ENCODE measurements at regions not wholly inside any gene's neighbourhood (a gene's known extent, or its start where the extent isn't known, plus 50 kb on each side); places are given as distances from the start of the nearest gene placed in this dataset.
"Not testable (repeated sequence)": the region's sequence is repeated elsewhere in the genome, so short reads cannot be mapped to it uniquely, and the experiment has no call there.

GRCh38 chr17:77562361-77562760 is 396.1 kb upstream of the TNRC6C start:
- not testable (repeated sequence) for DNase-seq

GRCh38 chr17:77563439-77564102 is 394.9 kb upstream of the TNRC6C start:
- no peak for DNase-seq

- DNase-seq = no peak
Observed at GRCh38 chr17:77564278-77564920, 394.1 kb upstream of the TNRC6C start.

GRCh38 chr17:77565166-77565565 is 393.3 kb upstream of the TNRC6C start:
- no peak for DNase-seq

GRCh38 chr17:77566151-77566550 is 392.4 kb upstream of the TNRC6C start:
- DNase-seq = no peak

GRCh38 chr17:77566566-77567138 is 391.9 kb upstream of the TNRC6C start:
- DNase-seq = no peak

- DNase-seq = no peak
Observed at GRCh38 chr17:77568540-77568939, 390.0 kb upstream of the TNRC6C start.

- no peak for DNase-seq
Observed at GRCh38 chr17:77569846-77570564, 388.5 kb upstream of the TNRC6C start.

- DNase-seq = no peak
Observed at GRCh38 chr17:77570565-77570898, 388.0 kb upstream of the TNRC6C start.

GRCh38 chr17:77571155-77571981 is 387.1 kb upstream of the TNRC6C start:
- peak; percentile 5 for DNase-seq

GRCh38 chr17:77572065-77572601 is 386.4 kb upstream of the TNRC6C start:
- no peak for DNase-seq

- DNase-seq = no peak
Observed at GRCh38 chr17:77572851-77573250, 385.7 kb upstream of the TNRC6C start.

- DNase-seq = no peak
Observed at GRCh38 chr17:77577491-77577890, 381.0 kb upstream of the TNRC6C start.

GRCh38 chr17:77579131-77579530 is 379.4 kb upstream of the TNRC6C start:
- no peak for DNase-seq

GRCh38 chr17:77579682-77580081 is 378.8 kb upstream of the TNRC6C start:
- DNase-seq = peak; percentile 96

- DNase-seq = peak; percentile 46
Observed at GRCh38 chr17:77580531-77581270, 377.8 kb upstream of the TNRC6C start.

- no peak for DNase-seq
Observed at GRCh38 chr17:77581480-77581879, 377.0 kb upstream of the TNRC6C start.

GRCh38 chr17:77585142-77585860 is 373.2 kb upstream of the TNRC6C start:
- no peak for DNase-seq

GRCh38 chr17:77590951-77591735 is 367.4 kb upstream of the TNRC6C start:
- DNase-seq = no peak

GRCh38 chr17:77592106-77592865 is 366.2 kb upstream of the TNRC6C start:
- DNase-seq = no peak
